Esophagus squamous epithelium (tissue), 5 donors: ENCODE measurements at regions not wholly inside any gene's neighbourhood (a gene's known extent, or its start where the extent isn't known, plus 50 kb on each side); places are given as distances from the start of the nearest gene placed in this dataset.

Experiments
- DNase-seq: peaks from one replicate; lab custom pipeline; 2025; lab: John Stamatoyannopoulos, UW
- H3K27ac ChIP-seq, 4 donors: fragments of 200-600 bp; sonication (generic); one replicate each; pipeline ENCODE4 v1.5.1; 2016 to 2019; ENCODE audit warnings: mild to moderate bottlenecking in 1 of 4
- H3K27me3 ChIP-seq, 4 donors: fragments of 200-600 bp; sonication (generic); 1 replicate in 3 of 4; 2 replicates in 1 of 4; pipeline versions ENCODE4 v1.5.1 to v1.6.0; 2017 to 2021; ENCODE audit warnings: antibody characterized with exemption in 1 of 4
- H3K36me3 ChIP-seq, 3 donors: fragments of 200-600 bp; sonication (generic); one replicate each; pipeline ENCODE4 v1.5.1; 2016 to 2019
- H3K4me1 ChIP-seq, 3 donors: fragments of 200-600 bp; sonication (generic); one replicate each; pipeline ENCODE4 v1.5.1; 2017 to 2019
- H3K4me3 ChIP-seq, 4 donors: fragments of 200-600 bp; sonication (generic); 1 replicate in 3 of 4; 2 replicates in 1 of 4; pipeline ENCODE4 v1.5.1; 2016 to 2019; ENCODE audit warnings: mild to moderate bottlenecking in 2 of 4, moderate library complexity in 1 of 4
- H3K9me3 ChIP-seq, 3 donors: fragments of 200-600 bp; sonication (generic); one replicate each; pipeline ENCODE4 v1.5.1; 2016 to 2019
- POLR2A ChIP-seq, 4 donors: fragments of 450-650 bp; IDR thresholded peaks; one replicate each; pipeline ENCODE4 v1.6.1; 2017; ENCODE audit warnings: antibody characterized with exemption in 4 of 4, mild to moderate bottlenecking in 4 of 4, moderate library complexity in 3 of 4
- WGBS, 2 donors: methylation state at CpG; one replicate each; pipeline ENCODE4 v1.1.5; 2018; 5-methylcytosine and 5-hydroxymethylcytosine counted together
- intact Hi-C: fragments of 100-400 bp; cut with DNase I; formaldehyde crosslinking; loops from one replicate; pipeline ENCODE4 v1.15.0; 2022
- TF ChIP-seq, protein P1 (sequence below), 6 experiments: fragments of 450-650 bp in 4 of 6; fragments of 200-600 bp in 2 of 6; sonication (generic) in 2 of 6; IDR thresholded peaks; one replicate each; pipeline ENCODE4 v1.5.1; 2016 to 2019; ENCODE audit warnings: antibody characterized with exemption in 6 of 6, mild to moderate bottlenecking in 4 of 6, moderate library complexity in 4 of 6
- donor health status: DM: yes; HTN: yes; CAD: no.

DNA sequence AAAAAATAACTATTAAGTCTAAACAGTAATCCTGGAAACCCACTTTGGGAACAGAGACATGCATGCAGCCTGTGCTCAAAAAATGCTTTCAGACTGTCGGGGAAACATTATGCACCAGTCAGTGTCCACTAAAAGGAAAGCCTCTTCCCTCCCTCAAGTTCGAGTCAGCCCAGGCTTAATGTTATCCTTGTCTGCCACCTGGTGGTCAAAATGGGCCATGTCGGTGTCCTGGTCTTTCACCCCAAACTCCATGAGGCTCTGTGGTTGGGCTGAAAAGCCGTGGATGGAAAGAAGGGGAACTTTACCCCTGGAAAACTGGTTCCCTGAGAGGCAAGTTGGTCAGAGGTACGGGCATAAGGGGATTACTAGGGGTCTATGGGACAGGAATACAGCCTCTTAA, 88.4 kb upstream of the ZNF492 start:
- H3K27me3 ChIP-seq: no peaks in the 10 kb centered on the region
- H3K27ac ChIP-seq: no peak overlapping the region
- no peak overlapping the region for H3K4me3 ChIP-seq
- H3K9me3 ChIP-seq: peaks cover 0 to 64% (median 0%) of the 10 kb centered on the region in 3 donors
- H3K36me3 ChIP-seq: no peaks in the 10 kb centered on the region
- 10 to 20% methylated on average over 5 of the region's 5 CpGs for WGBS, 2 donors
- no peaks in the 10 kb centered on the region for H3K4me1 ChIP-seq
- no peak for DNase-seq
- TF ChIP-seq, protein P1, sequence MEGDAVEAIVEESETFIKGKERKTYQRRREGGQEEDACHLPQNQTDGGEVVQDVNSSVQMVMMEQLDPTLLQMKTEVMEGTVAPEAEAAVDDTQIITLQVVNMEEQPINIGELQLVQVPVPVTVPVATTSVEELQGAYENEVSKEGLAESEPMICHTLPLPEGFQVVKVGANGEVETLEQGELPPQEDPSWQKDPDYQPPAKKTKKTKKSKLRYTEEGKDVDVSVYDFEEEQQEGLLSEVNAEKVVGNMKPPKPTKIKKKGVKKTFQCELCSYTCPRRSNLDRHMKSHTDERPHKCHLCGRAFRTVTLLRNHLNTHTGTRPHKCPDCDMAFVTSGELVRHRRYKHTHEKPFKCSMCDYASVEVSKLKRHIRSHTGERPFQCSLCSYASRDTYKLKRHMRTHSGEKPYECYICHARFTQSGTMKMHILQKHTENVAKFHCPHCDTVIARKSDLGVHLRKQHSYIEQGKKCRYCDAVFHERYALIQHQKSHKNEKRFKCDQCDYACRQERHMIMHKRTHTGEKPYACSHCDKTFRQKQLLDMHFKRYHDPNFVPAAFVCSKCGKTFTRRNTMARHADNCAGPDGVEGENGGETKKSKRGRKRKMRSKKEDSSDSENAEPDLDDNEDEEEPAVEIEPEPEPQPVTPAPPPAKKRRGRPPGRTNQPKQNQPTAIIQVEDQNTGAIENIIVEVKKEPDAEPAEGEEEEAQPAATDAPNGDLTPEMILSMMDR (IDR thresholded peaks at IDR 0.05): peak in 4 of 6 experiments; percentile 25 to 32 (median 28)
- no peak for TF ChIP-seq POLR2A (IDR thresholded peaks at IDR 0.05)
- intact Hi-C loops: no loop called here

DNA sequence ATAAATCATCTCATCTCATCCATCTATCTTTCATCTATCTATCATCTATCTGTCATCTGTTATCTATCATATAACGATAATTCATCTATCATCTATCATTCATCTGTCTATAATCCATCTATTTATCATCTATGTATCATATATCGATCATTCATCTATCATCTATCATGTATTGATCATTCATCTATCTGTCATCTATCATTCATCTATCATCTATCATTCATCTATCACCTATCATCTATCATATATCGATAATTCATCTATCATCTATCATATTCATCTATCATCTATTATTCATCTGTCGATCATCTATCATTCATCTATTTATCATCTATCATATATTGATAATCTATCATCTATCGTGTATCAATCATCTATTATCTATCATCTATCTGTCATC, 100.4 kb upstream of the ZNF492 start:
- DNase-seq: no peak
- H3K4me1 ChIP-seq: no peaks in the 10 kb centered on the region
- peaks cover 0 to 10% (median 0%) of the 10 kb centered on the region in 4 donors for H3K27me3 ChIP-seq
- no peak overlapping the region for H3K4me3 ChIP-seq
- intact Hi-C loops: no loop called here
- H3K27ac ChIP-seq: no peak overlapping the region
- H3K36me3 ChIP-seq: no peaks in the 10 kb centered on the region
- 80 to 84% methylated on average over 5 of the region's 5 CpGs for WGBS, 2 donors
- TF ChIP-seq POLR2A (IDR thresholded peaks at IDR 0.05): no peak
- TF ChIP-seq, protein P1 (IDR thresholded peaks at IDR 0.05): no peak
- peaks cover 0 to 20% (median 0%) of the 10 kb centered on the region in 3 donors for H3K9me3 ChIP-seq

DNA sequence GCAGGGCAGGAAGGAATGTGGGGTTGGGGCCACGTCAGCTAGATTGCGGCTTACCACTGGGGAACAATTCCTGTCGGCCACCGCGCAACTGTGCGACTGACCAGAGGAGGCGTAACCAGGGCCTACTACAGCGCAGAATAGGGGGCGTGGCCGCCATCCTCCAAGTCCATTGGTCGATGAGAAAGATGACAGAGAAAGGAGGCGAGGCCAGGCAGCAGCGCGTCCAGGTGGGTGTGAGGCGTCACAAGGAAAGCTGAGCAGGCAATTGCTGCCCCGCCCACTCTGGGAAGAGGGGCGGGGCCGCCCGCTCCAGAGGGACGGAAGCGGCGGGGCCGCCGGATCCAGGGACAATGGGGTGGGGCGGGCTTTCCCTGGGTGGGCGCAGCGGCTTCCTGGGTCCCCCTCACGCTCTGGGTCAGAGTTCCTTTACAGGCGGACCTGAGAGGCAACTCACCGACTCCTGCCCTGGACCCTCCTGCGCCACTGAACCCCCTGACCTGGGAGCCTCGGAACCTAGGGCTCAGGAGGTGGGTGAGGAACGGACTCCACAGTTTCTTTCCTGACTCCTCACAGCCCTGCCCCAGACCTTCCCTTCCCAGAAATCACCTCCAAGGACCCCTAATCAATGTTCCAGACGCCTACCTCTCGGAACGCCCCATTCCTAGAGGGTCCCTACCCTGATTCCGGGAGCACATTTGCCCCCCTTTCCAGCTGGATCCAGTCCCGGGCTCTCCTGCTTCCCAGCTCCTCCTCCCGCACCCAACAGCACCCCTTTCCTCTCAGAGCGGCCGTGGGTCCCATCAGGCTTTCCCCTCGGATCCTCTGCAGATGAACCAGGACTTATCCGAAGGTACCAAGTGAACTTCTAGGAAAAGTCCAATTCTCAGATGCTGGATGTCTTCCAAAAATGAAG, 101.5 kb upstream of the ZNF492 start:
- 5 to 13% methylated on average over 16 to 20 of the region's 43 CpGs for WGBS, 2 donors
- TF ChIP-seq, protein P1 (IDR thresholded peaks at IDR 0.05): no peak
- peak in 1 of 4 donors; percentile 13 for TF ChIP-seq POLR2A (IDR thresholded peaks at IDR 0.05)
- no peaks in the 10 kb centered on the region for H3K36me3 ChIP-seq
- peaks cover 0 to 10% (median 0%) of the 10 kb centered on the region in 4 donors for H3K27me3 ChIP-seq
- H3K9me3 ChIP-seq: peaks cover 0 to 20% (median 0%) of the 10 kb centered on the region in 3 donors
- H3K27ac ChIP-seq: peak overlapping the region in 1 of 4 donors; percentile 45
- H3K4me3 ChIP-seq: peak overlapping the region in 3 of 4 donors; percentile 11 to 47 (median 36)
- intact Hi-C loops: no loop called here
- H3K4me1 ChIP-seq: no peaks in the 10 kb centered on the region
- no peak for DNase-seq

DNA sequence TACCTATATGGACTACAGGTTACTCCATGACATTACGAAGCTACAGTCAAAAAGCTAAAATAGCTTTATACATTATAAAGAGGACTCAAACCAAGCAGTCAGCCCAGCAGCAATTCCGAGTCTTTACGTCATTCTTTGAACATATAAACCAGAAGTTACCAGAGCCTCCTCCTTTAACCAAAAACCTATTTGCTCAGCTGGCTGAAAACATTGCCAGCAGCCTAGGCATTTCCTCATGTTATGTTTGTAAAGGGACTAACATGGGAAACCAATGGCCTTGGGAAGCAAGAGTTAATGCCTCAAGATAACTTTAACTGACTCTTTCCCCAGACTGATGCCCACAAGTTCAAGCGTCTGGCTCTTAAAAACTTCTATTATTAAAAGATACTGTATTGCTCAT, 104.1 kb upstream of the ZNF492 start:
- peaks cover 0 to 21% (median 0%) of the 10 kb centered on the region in 3 donors for H3K9me3 ChIP-seq
- H3K36me3 ChIP-seq: no peaks in the 10 kb centered on the region
- intact Hi-C loops: no loop called here
- H3K27me3 ChIP-seq: peaks cover 0 to 10% (median 0%) of the 10 kb centered on the region in 4 donors
- H3K27ac ChIP-seq: no peak overlapping the region
- TF ChIP-seq, protein P1 (IDR thresholded peaks at IDR 0.05): no peak
- no peak for TF ChIP-seq POLR2A (IDR thresholded peaks at IDR 0.05)
- WGBS, 2 donors: 69 to 78% methylated on average over 4 of the region's 4 CpGs
- no peaks in the 10 kb centered on the region for H3K4me1 ChIP-seq
- no peak overlapping the region for H3K4me3 ChIP-seq
- DNase-seq: no peak

DNA sequence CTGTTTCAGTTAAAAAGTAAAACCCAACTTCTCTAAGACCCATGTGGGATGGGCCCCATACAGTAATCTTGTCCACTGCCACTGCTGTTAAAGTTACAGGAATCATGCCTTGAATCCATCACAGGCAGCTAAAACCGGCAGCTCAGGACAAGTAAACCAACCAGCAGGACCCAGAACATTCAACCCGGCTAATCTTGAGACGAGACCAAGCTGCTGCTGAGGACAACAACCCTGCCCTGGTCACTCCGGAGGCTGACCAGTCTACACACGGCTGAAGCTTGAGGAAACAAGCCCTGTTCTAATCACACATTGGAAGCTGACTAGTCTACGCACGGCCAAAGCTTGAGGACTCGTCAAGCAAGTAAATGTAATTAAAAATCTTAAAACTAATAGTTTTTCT, 105.2 kb upstream of the ZNF492 start:
- intact Hi-C loops: no loop called here
- Histone ChIP-seq H3K4me1 (no peaks in the 10 kb centered on the region), H3K27ac (no peak overlapping the region), H3K27me3 (peaks cover 0 to 10% (median 0%) of the 10 kb centered on the region in 4 donors), H3K4me3 (no peak overlapping the region), H3K9me3 (peaks cover 0 to 27% (median 0%) of the 10 kb centered on the region in 3 donors), H3K36me3 (no peaks in the 10 kb centered on the region)
- TF ChIP-seq POLR2A (IDR thresholded peaks at IDR 0.05): no peak
- TF ChIP-seq, protein P1 (IDR thresholded peaks at IDR 0.05): no peak
- 56 to 59% methylated on average over 8 of the region's 8 CpGs for WGBS, 2 donors
- DNase-seq: no peak
